RWPE2 (cell line): ENCODE measurements at regions not wholly inside any gene's neighbourhood (a gene's known extent, or its start where the extent isn't known, plus 50 kb on each side); places are given as distances from the start of the nearest gene placed in this dataset.
"Not testable (repeated sequence)": the region's sequence is repeated elsewhere in the genome, so short reads cannot be mapped to it uniquely, and the experiment has no call there.

Experiments used
- ATAC-seq: fragments of 200-7000 bp; cut with Tn5 transposase; 3 replicates; pipeline ENCODE4 v1.9.1; 2021; ENCODE audit warnings: low read depth
- DNase-seq: peaks from one replicate; pipeline ENCODE4 v3.0.0-alpha.2; 2020; ENCODE audit warnings: low spot score
- H3K27ac ChIP-seq: fragments of 450-650 bp; 2 replicates; pipeline ENCODE4 v1.5.1; 2017; ENCODE audit warnings: mild to moderate bottlenecking; ENCODE audit not compliant: poor library complexity, severe bottlenecking
- H3K27me3 ChIP-seq: fragments of 250-450 bp; sonication (Bioruptor Pico); 2 replicates; pipeline ENCODE4 v1.5.1; 2021; ENCODE audit warnings: mild to moderate bottlenecking, moderate library complexity; ENCODE audit not compliant: insufficient read depth, poor library complexity, severe bottlenecking
- H3K36me3 ChIP-seq: fragments of 250-450 bp; sonication (Bioruptor Pico); 2 replicates; pipeline ENCODE4 v1.5.1; 2020; ENCODE audit warnings: low read depth, mild to moderate bottlenecking, moderate library complexity
- H3K4me1 ChIP-seq: fragments of 250-450 bp; sonication (Bioruptor Pico); 2 replicates; pipeline ENCODE4 v1.5.1; 2021; ENCODE audit warnings: mild to moderate bottlenecking, moderate library complexity; ENCODE audit not compliant: insufficient read depth, poor library complexity, severe bottlenecking
- H3K4me3 ChIP-seq: fragments of 250-450 bp; sonication (Bioruptor Pico); 2 replicates; pipeline ENCODE4 v1.5.1; 2021; ENCODE audit warnings: mild to moderate bottlenecking, moderate library complexity; ENCODE audit not compliant: severe bottlenecking
- H3K9me3 ChIP-seq: fragments of 250-450 bp; sonication (Bioruptor Pico); 2 replicates; pipeline ENCODE4 v1.5.1; 2021; ENCODE audit warnings: mild to moderate bottlenecking, moderate library complexity; ENCODE audit not compliant: severe bottlenecking
- CTCF ChIP-seq: fragments of 450-650 bp; IDR thresholded peaks from one replicate; pipeline ENCODE4 v1.5.1; 2017; ENCODE audit warnings: mild to moderate bottlenecking, moderate library complexity; ENCODE audit not compliant: poor library complexity, severe bottlenecking

DNA sequence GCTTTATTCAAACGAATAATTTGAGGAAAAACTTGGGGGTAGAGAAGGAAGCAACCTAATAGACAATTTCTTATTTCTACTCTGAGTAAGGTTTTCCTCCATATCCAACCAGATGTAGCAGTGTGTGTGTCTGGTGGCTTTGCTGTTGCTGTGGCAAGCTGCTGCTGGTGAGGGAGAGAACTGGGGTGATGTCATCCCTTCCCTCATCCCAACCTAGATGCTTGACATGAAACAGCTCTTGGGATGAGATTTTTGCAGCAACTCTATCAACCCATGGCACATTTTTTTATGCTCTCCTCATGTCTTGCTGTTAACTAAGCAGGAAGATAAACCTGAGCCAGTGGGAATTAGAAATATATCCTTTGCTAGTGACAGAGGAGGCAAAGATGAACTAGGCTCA lies 135.8 kb downstream of the PCSK1 start:
- H3K9me3 ChIP-seq, result no peaks in the 10 kb centered on the region
- peak overlapping the region; percentile 42 for H3K27ac ChIP-seq
- no peak overlapping the region for H3K4me3 ChIP-seq
- ATAC-seq (no peak), DNase-seq (no peak)
- H3K27me3 ChIP-seq, result no peaks in the 10 kb centered on the region
- no peak for TF ChIP-seq CTCF
- H3K4me1 ChIP-seq, result peaks cover 24% of the 10 kb centered on the region
- no peaks in the 10 kb centered on the region for H3K36me3 ChIP-seq

- Histone ChIP-seq H3K4me1 (peaks cover 24% of the 10 kb centered on the region), H3K4me3 (no peak overlapping the region), H3K27ac (peak overlapping the region; percentile 44), H3K27me3 (no peaks in the 10 kb centered on the region), H3K9me3 (no peaks in the 10 kb centered on the region), H3K36me3 (no peaks in the 10 kb centered on the region)
- ATAC-seq, result no peak
- TF ChIP-seq CTCF, result no peak
- DNase-seq, result no peak
Measured at GRCh38 chr5:96294884-96295202, 138.2 kb downstream of the PCSK1 start.

GRCh38 chr5:96293966-96294883 lies 138.8 kb downstream of the PCSK1 start:
- H3K9me3 ChIP-seq, result no peaks in the 10 kb centered on the region
- DNase-seq (no peak), ATAC-seq (peak; percentile 68)
- H3K4me3 ChIP-seq, result no peak overlapping the region
- peak overlapping the region; percentile 44 for H3K27ac ChIP-seq
- H3K36me3 ChIP-seq, result no peaks in the 10 kb centered on the region
- no peak for TF ChIP-seq CTCF
- H3K4me1 ChIP-seq, result peaks cover 25% of the 10 kb centered on the region
- no peaks in the 10 kb centered on the region for H3K27me3 ChIP-seq

- DNase-seq (no peak), ATAC-seq (no peak)
- Histone ChIP-seq H3K4me3 (no peak overlapping the region), H3K9me3 (no peaks in the 10 kb centered on the region), H3K36me3 (no peaks in the 10 kb centered on the region), H3K27ac (no peak overlapping the region), H3K4me1 (peaks cover 32% of the 10 kb centered on the region), H3K27me3 (no peaks in the 10 kb centered on the region)
- no peak for TF ChIP-seq CTCF
Measured at GRCh38 chr5:96292582-96293247, 140.3 kb downstream of the PCSK1 start.

DNA sequence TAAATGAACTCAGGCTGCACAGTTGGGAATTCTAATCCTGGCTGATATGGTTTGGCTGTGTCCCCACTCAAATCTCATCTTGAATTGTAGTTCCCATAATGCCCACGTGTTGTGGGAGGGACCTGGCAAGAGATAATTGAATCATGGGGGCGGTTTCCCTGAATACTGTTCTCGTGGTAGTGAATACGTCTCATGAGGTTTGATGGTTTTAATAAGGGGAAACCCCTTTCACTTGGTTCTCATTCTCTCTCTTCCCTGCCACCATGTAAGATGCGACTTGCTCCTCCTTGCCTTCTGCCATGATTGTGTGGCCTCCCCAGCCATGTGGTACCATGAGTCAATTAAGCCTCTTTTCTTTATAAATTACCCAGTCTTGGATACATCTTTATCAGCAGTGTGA lies 143.8 kb downstream of the PCSK1 start:
- not testable (repeated sequence) for ATAC-seq, H3K4me3 ChIP-seq, H3K36me3 ChIP-seq, H3K27me3 ChIP-seq, H3K9me3 ChIP-seq, DNase-seq
- Histone ChIP-seq H3K4me1 (peaks cover 29% of the 10 kb centered on the region), H3K27ac (peak overlapping the region; percentile 89)
